Calu3 (cell line): ENCODE measurements at regions not wholly inside any gene's neighbourhood (a gene's known extent, or its start where the extent isn't known, plus 50 kb on each side); places are given as distances from the start of the nearest gene placed in this dataset.

Source experiments
- BruUV-seq: library from RNA; stranded (reverse); fragments of 400-500 nt; replicated peaks from 2 replicates; lab custom pipeline; 2021; lab: Mats Ljungman, UMichigan
- CTCF ChIA-PET: fragments of 300-600 bp; sonication (Branson Sonifier 250); formaldehyde crosslinking; loops from one replicate; lab custom pipeline; 2022; ENCODE audit warnings: antibody characterized with exemption; lab: Charles Lee
- DNase-seq: peaks from one replicate; pipeline ENCODE4 v3.0.0; 2022
- H3K27ac Mint-ChIP-seq: one replicate; pipeline ENCODE4 v1.8.0; 2022; ENCODE audit warnings: mixed read lengths; ENCODE audit not compliant: unreplicated experiment
- H3K27me3 Mint-ChIP-seq: one replicate; pipeline ENCODE4 v1.8.0; 2022; ENCODE audit warnings: mixed read lengths; ENCODE audit not compliant: unreplicated experiment
- H3K36me3 Mint-ChIP-seq: one replicate; pipeline ENCODE4 v1.8.0; 2022; ENCODE audit warnings: mild to moderate bottlenecking, moderate library complexity, mixed read lengths; ENCODE audit not compliant: insufficient read depth, unreplicated experiment
- H3K4me1 Mint-ChIP-seq: one replicate; pipeline ENCODE4 v1.8.0; 2022; ENCODE audit warnings: mild to moderate bottlenecking, low read depth, mixed read lengths; ENCODE audit not compliant: unreplicated experiment
- H3K4me3 Mint-ChIP-seq: one replicate; pipeline ENCODE4 v1.8.0; 2022; ENCODE audit warnings: mild to moderate bottlenecking, low read depth, moderate library complexity, mixed read lengths; ENCODE audit not compliant: unreplicated experiment
- H3K9me3 Mint-ChIP-seq: one replicate; pipeline ENCODE4 v1.8.0; 2022; ENCODE audit warnings: low read depth, mixed read lengths; ENCODE audit not compliant: unreplicated experiment
- CTCF ChIP-seq: fragments of 200-600 bp; IDR thresholded peaks from one replicate; pipeline ENCODE4 v1.8.0; 2022; ENCODE audit warnings: antibody characterized with exemption; ENCODE audit not compliant: unreplicated experiment
- intact Hi-C: fragments of 100-400 bp; cut with micrococcal nuclease; formaldehyde crosslinking; loops from one replicate; pipeline ENCODE4 v1.10.0; 2022; ENCODE audit not compliant: unreplicated experiment

GRCh38 chr14:98345161-98345560 is 926.8 kb downstream of the BCL11B start:
- CTCF ChIA-PET = no interaction called here
- no peak overlapping the region for H3K27ac Mint-ChIP-seq
- peaks cover 8% of the 10 kb centered on the region for H3K4me1 Mint-ChIP-seq
- peak; percentile 3 for DNase-seq
- H3K9me3 Mint-ChIP-seq = peaks cover 8% of the 10 kb centered on the region
- intact Hi-C loops = no loop called here
- H3K36me3 Mint-ChIP-seq = no peaks in the 10 kb centered on the region
- no peak for TF ChIP-seq CTCF
- H3K27me3 Mint-ChIP-seq = no peaks in the 10 kb centered on the region
- BruUV-seq = no TSS peak
- H3K4me3 Mint-ChIP-seq = no peak overlapping the region

DNA sequence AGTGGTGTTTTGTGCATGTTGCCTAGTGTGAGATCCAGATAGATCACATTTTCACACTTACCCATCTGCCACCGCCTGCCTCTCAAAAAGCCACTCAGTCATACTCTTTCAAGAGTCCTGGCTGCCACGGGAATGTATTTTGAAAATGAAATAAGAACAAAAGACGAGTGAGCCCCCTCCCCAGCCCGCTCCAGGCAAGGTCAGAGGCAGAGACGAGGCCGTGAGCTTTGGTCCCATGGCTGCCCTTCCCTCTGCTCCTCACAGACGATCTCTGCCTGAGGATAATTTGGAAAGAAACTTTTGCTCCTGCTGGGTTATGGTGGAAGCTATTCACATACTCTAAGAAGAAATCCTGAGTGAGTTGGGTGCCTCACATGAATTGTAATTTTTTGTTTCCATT is 924.3 kb downstream of the BCL11B start:
- no peak for DNase-seq
- intact Hi-C loops = no loop called here
- H3K27me3 Mint-ChIP-seq = no peaks in the 10 kb centered on the region
- no TSS peak for BruUV-seq
- TF ChIP-seq CTCF = no peak
- no peaks in the 10 kb centered on the region for H3K36me3 Mint-ChIP-seq
- peaks cover 5% of the 10 kb centered on the region for H3K9me3 Mint-ChIP-seq
- CTCF ChIA-PET = no interaction called here
- H3K4me3 Mint-ChIP-seq = no peak overlapping the region
- H3K4me1 Mint-ChIP-seq = peaks cover 8% of the 10 kb centered on the region
- no peak overlapping the region for H3K27ac Mint-ChIP-seq

DNA sequence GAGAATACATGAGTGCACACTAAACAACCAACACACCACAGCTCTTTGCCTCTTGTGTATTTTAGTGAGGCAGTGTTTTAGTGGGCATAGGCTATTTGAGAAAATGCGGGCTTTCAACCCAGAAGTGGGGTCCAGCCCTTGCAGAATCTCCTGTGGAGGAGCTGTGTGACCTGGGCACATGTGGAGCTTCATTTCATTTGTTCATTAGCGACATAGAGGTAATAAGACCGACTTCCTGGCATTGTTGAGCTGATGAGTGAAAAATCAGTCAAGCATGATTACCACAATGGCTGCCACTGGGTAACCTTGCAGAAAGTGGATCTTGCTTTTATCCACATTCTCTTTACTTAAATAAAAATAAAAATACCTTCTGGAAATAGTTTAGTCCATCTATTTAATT is 923.5 kb downstream of the BCL11B start:
- no peaks in the 10 kb centered on the region for H3K27me3 Mint-ChIP-seq

DNA sequence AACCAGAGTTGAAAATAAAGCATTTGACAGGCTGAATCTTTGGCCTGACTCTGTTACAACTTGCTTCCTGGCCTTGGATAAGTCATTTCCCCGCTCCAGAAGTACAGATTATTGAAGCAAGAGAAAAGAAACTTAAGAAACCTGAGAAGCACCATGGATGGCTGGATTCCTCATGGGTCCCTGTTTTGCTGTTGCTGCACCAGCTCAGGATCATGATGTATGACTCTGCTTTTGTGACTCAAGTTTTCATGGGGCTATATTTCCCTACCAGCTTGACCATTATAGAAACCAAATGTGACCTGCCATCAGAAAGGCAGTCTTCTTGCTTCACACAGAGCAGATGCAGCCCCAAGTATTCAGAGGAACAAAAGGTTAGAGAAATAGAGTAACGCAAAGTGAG is 921.8 kb downstream of the BCL11B start:
- Mint-ChIP-seq H3K4me1 (peaks cover 8% of the 10 kb centered on the region), H3K4me3 (no peak overlapping the region), H3K36me3 (no peaks in the 10 kb centered on the region), H3K9me3 (peaks cover 3% of the 10 kb centered on the region), H3K27me3 (no peaks in the 10 kb centered on the region), H3K27ac (no peak overlapping the region)
- CTCF ChIA-PET = no interaction called here
- BruUV-seq = no TSS peak
- no peak for TF ChIP-seq CTCF
- no peak for DNase-seq
- intact Hi-C loops = no loop called here

More for the DNA sequence above, 923.5 kb downstream of the BCL11B start:
- intact Hi-C loops = no loop called here
- H3K4me1 Mint-ChIP-seq = peaks cover 8% of the 10 kb centered on the region
- CTCF ChIA-PET = no interaction called here
- no TSS peak for BruUV-seq
- H3K27ac Mint-ChIP-seq = no peak overlapping the region
- no peak for DNase-seq
- no peak for TF ChIP-seq CTCF
- no peaks in the 10 kb centered on the region for H3K36me3 Mint-ChIP-seq
- H3K4me3 Mint-ChIP-seq = no peak overlapping the region
- peaks cover 5% of the 10 kb centered on the region for H3K9me3 Mint-ChIP-seq
